ENCODE measurements at regions not wholly inside any gene's neighbourhood (a gene's known extent, or its start where the extent isn't known, plus 50 kb on each side); places are given as distances from the start of the nearest gene placed in this dataset.

DNA sequence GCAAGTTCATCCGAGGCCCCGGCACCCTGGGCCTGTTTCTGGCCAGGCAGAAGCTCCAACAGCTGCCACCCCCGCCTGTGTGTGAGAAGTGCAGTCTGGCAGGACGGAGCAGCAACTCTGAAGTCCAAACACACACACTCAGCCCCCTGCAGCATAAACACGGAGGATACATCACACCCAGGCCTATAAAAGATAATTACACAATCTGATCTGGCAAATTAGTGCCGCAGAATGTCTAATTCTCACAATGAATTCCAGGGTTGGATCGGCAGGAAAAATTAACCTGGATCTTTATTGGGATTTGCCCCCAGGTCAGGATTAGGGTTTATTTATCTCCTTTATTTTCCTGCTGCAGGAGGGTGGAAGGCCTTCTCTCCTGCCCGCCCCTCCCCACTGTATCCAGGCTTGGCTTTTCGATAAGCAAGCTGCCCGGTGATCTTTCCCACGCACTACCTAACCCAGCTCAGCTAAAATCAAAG lies 311.4 kb downstream of the SOX9 start:
- H3K36me3 ChIP-seq: no peaks in the 10 kb centered on the region
- intact Hi-C loops (cut with DNase I; ENCODE audit: low total_unique reads): no loop called here
- H3K4me3 ChIP-seq: no peak overlapping the region
- no peak overlapping the region for H3K27ac ChIP-seq
- no peaks in the 10 kb centered on the region for H3K9me3 ChIP-seq
- TF ChIP-seq, protein P1, sequence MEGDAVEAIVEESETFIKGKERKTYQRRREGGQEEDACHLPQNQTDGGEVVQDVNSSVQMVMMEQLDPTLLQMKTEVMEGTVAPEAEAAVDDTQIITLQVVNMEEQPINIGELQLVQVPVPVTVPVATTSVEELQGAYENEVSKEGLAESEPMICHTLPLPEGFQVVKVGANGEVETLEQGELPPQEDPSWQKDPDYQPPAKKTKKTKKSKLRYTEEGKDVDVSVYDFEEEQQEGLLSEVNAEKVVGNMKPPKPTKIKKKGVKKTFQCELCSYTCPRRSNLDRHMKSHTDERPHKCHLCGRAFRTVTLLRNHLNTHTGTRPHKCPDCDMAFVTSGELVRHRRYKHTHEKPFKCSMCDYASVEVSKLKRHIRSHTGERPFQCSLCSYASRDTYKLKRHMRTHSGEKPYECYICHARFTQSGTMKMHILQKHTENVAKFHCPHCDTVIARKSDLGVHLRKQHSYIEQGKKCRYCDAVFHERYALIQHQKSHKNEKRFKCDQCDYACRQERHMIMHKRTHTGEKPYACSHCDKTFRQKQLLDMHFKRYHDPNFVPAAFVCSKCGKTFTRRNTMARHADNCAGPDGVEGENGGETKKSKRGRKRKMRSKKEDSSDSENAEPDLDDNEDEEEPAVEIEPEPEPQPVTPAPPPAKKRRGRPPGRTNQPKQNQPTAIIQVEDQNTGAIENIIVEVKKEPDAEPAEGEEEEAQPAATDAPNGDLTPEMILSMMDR (IDR thresholded peaks at IDR 0.05): no peak
- H3K27me3 ChIP-seq: no peaks in the 10 kb centered on the region
- no peaks in the 10 kb centered on the region for H3K4me1 ChIP-seq
- DNase-seq: no peak

DNA sequence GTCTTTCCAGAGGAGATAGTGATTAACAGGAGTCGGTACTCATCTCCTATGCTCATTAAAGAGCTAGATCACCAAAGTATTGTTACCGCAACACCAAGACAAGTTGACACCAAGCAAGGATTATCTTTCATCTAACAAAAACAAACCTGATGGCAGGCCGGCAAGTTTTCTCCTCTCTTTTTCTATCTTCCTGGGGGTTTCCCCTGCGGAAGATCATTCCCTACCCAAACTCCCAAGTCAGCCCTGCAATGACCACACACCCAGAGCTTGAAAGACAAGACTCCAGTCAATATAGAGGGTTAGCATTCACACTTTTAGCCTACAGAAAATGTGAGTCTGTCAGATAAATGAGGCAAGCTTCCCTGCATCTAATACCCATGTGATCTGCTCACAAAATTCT lies 312.1 kb downstream of the SOX9 start:
- intact Hi-C loops (cut with DNase I; ENCODE audit: low total_unique reads): no loop called here
- no peaks in the 10 kb centered on the region for H3K27me3 ChIP-seq
- H3K9me3 ChIP-seq: no peaks in the 10 kb centered on the region
- no peaks in the 10 kb centered on the region for H3K36me3 ChIP-seq
- no peak overlapping the region for H3K4me3 ChIP-seq
- H3K4me1 ChIP-seq: no peaks in the 10 kb centered on the region
- TF ChIP-seq, protein P1 (IDR thresholded peaks at IDR 0.05): no peak
- H3K27ac ChIP-seq: no peak overlapping the region
- no peak for DNase-seq

DNA sequence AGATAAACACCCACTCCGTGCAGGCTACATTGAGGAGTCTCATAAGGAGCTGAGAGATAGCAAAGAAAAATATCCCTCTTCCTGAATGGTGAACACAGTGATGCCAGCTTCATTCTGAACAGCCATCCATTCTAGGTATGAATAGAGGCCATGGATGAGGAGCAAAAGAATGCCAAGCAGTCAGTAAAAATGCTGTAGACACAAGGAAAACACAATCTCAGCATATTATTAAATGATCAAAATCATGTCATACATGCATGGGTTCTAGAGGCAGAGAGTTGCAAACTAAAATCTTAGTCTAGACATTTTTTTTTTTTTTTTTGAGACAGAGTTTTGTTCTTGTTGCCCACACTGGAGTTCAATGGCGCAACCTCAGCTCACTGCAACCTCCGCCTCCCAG lies 313.0 kb downstream of the SOX9 start:
- intact Hi-C loops (cut with DNase I; ENCODE audit: low total_unique reads): no loop called here
- TF ChIP-seq, protein P1 (IDR thresholded peaks at IDR 0.05): no peak

DNA sequence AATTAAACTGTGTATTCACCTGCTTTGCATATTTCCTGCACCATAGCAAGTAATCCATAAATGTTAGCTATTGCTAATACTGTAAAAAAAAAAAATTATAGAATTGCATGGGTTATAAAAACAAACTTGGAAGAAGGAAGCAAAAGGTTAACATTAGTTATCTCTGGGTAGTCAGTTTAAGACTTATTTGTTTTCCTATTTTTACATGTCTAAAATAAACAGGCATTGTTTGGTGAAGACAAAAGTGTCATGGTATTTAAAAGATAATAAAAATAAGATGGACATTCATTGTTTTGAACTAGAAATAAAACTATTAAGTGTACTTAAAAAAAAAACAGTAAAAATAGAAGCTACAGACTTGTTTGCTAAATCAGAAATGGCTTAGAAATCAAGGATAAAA lies 313.8 kb downstream of the SOX9 start:
- no peak overlapping the region for H3K27ac ChIP-seq
- H3K4me1 ChIP-seq: no peaks in the 10 kb centered on the region
- no peak for DNase-seq
- TF ChIP-seq, protein P1 (IDR thresholded peaks at IDR 0.05): no peak
- no peaks in the 10 kb centered on the region for H3K9me3 ChIP-seq
- intact Hi-C loops (cut with DNase I; ENCODE audit: low total_unique reads): no loop called here
- H3K36me3 ChIP-seq: no peaks in the 10 kb centered on the region
- no peak overlapping the region for H3K4me3 ChIP-seq
- peaks cover 0 to 2% of the 10 kb centered on the region in 2 donors for H3K27me3 ChIP-seq

More for the DNA sequence above, 313.0 kb downstream of the SOX9 start:
- Histone ChIP-seq H3K27me3 (peaks cover 0 to 1% of the 10 kb centered on the region in 2 donors), H3K4me1 (no peaks in the 10 kb centered on the region), H3K4me3 (no peak overlapping the region), H3K27ac (no peak overlapping the region), H3K9me3 (no peaks in the 10 kb centered on the region), H3K36me3 (no peaks in the 10 kb centered on the region)
- no peak for DNase-seq

DNA sequence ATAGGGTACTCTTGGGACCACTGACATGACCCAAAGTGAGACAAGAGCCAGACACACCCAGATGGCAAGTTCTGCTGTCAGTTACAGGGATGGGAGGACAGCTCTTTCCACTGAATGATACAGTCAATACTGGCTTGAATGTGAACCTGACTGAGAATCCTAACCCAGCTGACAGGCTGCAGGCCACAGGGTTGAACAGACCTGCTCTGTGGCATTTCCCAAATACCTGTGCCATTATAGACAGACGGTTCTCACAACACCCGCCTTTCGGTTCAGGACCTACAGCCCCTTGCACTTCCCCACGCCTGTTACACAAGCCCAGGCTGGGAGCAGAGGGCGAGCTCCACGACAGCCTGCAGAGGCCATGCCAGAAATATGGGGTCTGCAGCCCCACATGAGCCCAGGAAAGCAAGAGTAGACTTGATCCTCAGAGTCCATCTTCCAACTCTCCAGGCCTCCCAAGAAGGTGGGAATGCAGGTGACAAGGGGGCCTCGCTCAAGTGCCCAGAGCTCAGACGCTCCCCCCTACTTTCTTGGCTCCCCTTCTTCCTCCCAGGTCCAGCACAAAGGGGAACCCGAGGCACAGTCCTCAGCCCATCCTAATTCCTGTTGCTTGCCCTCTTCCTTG lies 314.3 kb downstream of the SOX9 start:
- DNase-seq: no peak
- no peaks in the 10 kb centered on the region for H3K9me3 ChIP-seq
- no peaks in the 10 kb centered on the region for H3K36me3 ChIP-seq
- intact Hi-C loops (cut with DNase I; ENCODE audit: low total_unique reads): no loop called here
- H3K4me3 ChIP-seq: no peak overlapping the region
- H3K4me1 ChIP-seq: no peaks in the 10 kb centered on the region
- TF ChIP-seq, protein P1 (IDR thresholded peaks at IDR 0.05): no peak
- no peak overlapping the region for H3K27ac ChIP-seq
- H3K27me3 ChIP-seq: peaks cover 0 to 2% of the 10 kb centered on the region in 2 donors
